ENCODE measurements at regions not wholly inside any gene's neighbourhood (a gene's known extent, or its start where the extent isn't known, plus 50 kb on each side); places are given as distances from the start of the nearest gene placed in this dataset.
A peak's percentile ranks its signal among the peaks of the same experiment; 100 is the strongest.
"Not testable (repeated sequence)": the region's sequence is repeated elsewhere in the genome, so short reads cannot be mapped to it uniquely, and the experiment has no call there.

GRCh38 chr20:30668418-30668817 lies 589.0 kb upstream of the DEFB115 start:
- DNase-seq (ENCODE audit: low spot score); H3K36me3 Mint-ChIP-seq (ENCODE audit: low read depth); H3K4me3 Mint-ChIP-seq; H3K27ac Mint-ChIP-seq; H3K27me3 Mint-ChIP-seq (ENCODE audit: insufficient read depth); intact Hi-C loops (cut with micrococcal nuclease); H3K4me1 Mint-ChIP-seq (ENCODE audit: low read depth); H3K9me3 Mint-ChIP-seq: not testable (repeated sequence)

GRCh38 chr20:30669330-30670029 lies 588.0 kb upstream of the DEFB115 start:
- H3K27me3 Mint-ChIP-seq (ENCODE audit: insufficient read depth); H3K4me1 Mint-ChIP-seq (ENCODE audit: low read depth); H3K4me3 Mint-ChIP-seq; H3K36me3 Mint-ChIP-seq (ENCODE audit: low read depth); H3K9me3 Mint-ChIP-seq; H3K27ac Mint-ChIP-seq; intact Hi-C loops (cut with micrococcal nuclease); DNase-seq (ENCODE audit: low spot score): not testable (repeated sequence)

DNA sequence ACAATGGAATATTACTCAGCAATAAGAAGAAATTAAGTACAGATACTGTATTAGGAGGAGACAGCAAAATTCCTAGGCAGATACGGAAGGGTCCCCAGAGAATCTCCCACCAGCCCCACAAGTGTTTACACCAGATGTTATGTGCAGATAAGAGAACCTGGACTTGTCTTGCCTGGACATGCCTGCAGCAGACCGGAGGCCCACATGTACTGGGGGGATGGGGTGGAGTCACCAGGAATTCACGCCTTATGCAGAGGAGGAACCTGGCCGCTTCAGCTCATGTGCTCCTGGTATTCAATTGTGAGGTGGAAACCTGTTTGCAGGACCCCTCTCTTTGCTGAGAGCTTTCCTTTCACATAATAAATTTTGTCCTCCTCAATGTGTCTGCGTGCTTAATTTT lies 586.3 kb upstream of the DEFB115 start:
- H3K4me3 Mint-ChIP-seq; DNase-seq (ENCODE audit: low spot score); H3K27ac Mint-ChIP-seq; H3K9me3 Mint-ChIP-seq; H3K36me3 Mint-ChIP-seq (ENCODE audit: low read depth); H3K4me1 Mint-ChIP-seq (ENCODE audit: low read depth); intact Hi-C loops (cut with micrococcal nuclease); H3K27me3 Mint-ChIP-seq (ENCODE audit: insufficient read depth): not testable (repeated sequence)

DNA sequence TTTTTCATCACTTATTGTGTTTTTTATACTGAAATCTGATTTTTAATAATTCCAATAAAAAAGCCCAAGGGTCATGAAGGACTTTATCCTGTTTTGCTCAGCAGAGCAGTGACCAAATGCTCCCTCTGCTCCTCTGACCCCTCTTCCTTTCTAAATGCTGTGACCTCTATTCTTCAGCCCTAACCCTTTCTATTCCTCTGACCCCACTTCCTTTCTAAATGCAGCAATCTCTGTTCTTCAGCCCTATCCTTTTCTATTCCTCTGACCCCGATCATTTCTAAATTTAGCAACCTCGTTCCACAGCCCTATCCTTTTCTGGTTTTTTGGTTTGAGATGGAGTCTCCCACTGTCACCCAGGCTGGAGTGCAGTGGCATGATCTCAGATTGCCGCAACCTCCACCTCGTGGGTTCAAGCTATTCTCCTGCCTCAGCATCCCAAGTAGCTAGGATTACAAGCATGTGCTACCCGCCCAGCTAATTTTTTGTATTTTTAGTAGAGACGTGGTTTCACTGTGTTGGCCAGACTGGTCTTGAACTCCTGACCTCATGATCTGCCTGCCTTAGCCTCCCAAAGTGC lies 581.4 kb upstream of the DEFB115 start:
- H3K27me3 Mint-ChIP-seq (ENCODE audit: insufficient read depth); intact Hi-C loops (cut with micrococcal nuclease); H3K4me1 Mint-ChIP-seq (ENCODE audit: low read depth); H3K4me3 Mint-ChIP-seq; H3K9me3 Mint-ChIP-seq; H3K27ac Mint-ChIP-seq; H3K36me3 Mint-ChIP-seq (ENCODE audit: low read depth); DNase-seq (ENCODE audit: low spot score): not testable (repeated sequence)

- not testable (repeated sequence) for H3K4me3 Mint-ChIP-seq
Measured at GRCh38 chr20:30682236-30682635, 575.2 kb upstream of the DEFB115 start.

GRCh38 chr20:30712861-30713260 lies 544.6 kb upstream of the DEFB115 start:
- H3K4me3 Mint-ChIP-seq; H3K27ac Mint-ChIP-seq; H3K4me1 Mint-ChIP-seq (ENCODE audit: low read depth); DNase-seq (ENCODE audit: low spot score); intact Hi-C loops (cut with micrococcal nuclease); H3K36me3 Mint-ChIP-seq (ENCODE audit: low read depth); H3K27me3 Mint-ChIP-seq (ENCODE audit: insufficient read depth); H3K9me3 Mint-ChIP-seq: not testable (repeated sequence)

More at GRCh38 chr20:30682236-30682635, 575.2 kb upstream of the DEFB115 start:
- H3K4me1 Mint-ChIP-seq (ENCODE audit: low read depth); H3K9me3 Mint-ChIP-seq; H3K27ac Mint-ChIP-seq; DNase-seq (ENCODE audit: low spot score); H3K36me3 Mint-ChIP-seq (ENCODE audit: low read depth); intact Hi-C loops (cut with micrococcal nuclease); H3K27me3 Mint-ChIP-seq (ENCODE audit: insufficient read depth): not testable (repeated sequence)

DNA sequence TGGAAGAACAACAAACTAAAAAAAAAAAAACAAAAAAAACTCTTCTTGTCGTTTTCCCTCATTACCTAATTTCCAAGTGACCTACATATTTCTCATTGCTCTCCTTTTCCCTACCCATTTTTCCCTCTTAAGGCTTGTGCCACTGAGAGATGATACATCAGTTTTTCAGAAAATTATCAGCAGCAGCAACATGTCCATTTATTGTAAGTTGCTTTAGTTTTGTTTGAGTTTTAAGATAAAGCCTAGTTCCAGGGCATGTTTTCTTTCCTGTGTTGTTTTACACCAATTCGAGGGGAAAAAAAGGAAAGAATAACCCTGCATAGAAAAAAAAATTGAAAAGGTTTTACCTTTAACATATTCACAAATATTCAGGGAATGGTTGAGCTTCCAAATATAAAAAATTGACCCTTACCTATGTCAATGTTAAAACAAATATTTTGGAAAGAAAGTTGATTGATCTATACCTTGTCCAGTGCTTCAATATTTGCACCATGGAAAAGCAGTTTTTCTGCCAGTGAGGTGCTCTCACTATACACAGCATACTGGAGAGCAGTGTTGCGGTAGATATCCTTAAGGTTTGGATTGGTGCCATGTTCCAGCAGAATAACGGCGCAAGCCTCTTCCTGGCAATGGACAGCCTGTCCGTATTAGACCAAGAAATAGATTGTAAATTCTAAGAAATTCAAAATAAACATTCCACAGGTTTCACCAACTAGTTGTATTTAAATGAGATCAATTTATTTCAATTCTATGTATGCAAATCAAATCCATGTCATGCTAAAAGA lies 537.9 kb upstream of the DEFB115 start:
- not testable (repeated sequence) for H3K4me1 Mint-ChIP-seq (ENCODE audit: low read depth); H3K4me3 Mint-ChIP-seq; H3K27me3 Mint-ChIP-seq (ENCODE audit: insufficient read depth)

DNA sequence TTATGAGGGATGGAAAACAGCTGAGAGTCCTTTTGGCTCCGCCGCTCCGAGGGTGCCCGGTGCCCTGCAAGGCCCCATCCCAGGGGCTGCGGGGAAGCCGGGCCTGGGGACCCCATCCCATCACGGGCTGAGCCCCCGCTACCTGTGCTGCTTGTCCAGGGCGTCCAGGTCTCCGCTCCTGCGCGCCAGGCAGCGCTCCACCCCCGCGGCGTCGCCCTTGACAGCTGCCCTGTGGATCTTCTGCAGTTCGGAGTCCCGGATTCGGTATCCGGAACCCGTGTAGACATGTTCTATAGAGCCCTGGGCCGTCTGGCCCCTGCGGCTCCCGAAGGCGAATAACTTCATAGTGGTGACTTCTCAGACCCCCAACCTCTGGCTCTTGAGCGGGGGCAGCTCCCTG lies 534.0 kb upstream of the DEFB115 start:
- DNase-seq (ENCODE audit: low spot score); H3K36me3 Mint-ChIP-seq (ENCODE audit: low read depth); H3K9me3 Mint-ChIP-seq; H3K4me1 Mint-ChIP-seq (ENCODE audit: low read depth); H3K27me3 Mint-ChIP-seq (ENCODE audit: insufficient read depth); intact Hi-C loops (cut with micrococcal nuclease): not testable (repeated sequence)
- Mint-ChIP-seq H3K27ac (peak overlapping the region; percentile 76), H3K4me3 (peak overlapping the region; percentile 84)

More for the DNA sequence above, 537.9 kb upstream of the DEFB115 start:
- H3K27ac Mint-ChIP-seq; H3K36me3 Mint-ChIP-seq (ENCODE audit: low read depth); H3K9me3 Mint-ChIP-seq; DNase-seq (ENCODE audit: low spot score); intact Hi-C loops (cut with micrococcal nuclease): not testable (repeated sequence)

- intact Hi-C loops (cut with micrococcal nuclease): not testable (repeated sequence)
Measured at GRCh38 chr20:30723934-30724687, 533.4 kb upstream of the DEFB115 start.

GRCh38 chr20:30724688-30725074 lies 532.8 kb upstream of the DEFB115 start:
- intact Hi-C loops (cut with micrococcal nuclease); DNase-seq (ENCODE audit: low spot score); H3K4me3 Mint-ChIP-seq; H3K27ac Mint-ChIP-seq; H3K9me3 Mint-ChIP-seq; H3K4me1 Mint-ChIP-seq (ENCODE audit: low read depth); H3K36me3 Mint-ChIP-seq (ENCODE audit: low read depth); H3K27me3 Mint-ChIP-seq (ENCODE audit: insufficient read depth): not testable (repeated sequence)

More at GRCh38 chr20:30723934-30724687, 533.4 kb upstream of the DEFB115 start:
- not testable (repeated sequence) for H3K36me3 Mint-ChIP-seq (ENCODE audit: low read depth); H3K27me3 Mint-ChIP-seq (ENCODE audit: insufficient read depth); H3K9me3 Mint-ChIP-seq; H3K4me1 Mint-ChIP-seq (ENCODE audit: low read depth)
- peak; percentile 6 for DNase-seq (ENCODE audit: low spot score)
- Mint-ChIP-seq H3K27ac (peak overlapping the region; percentile 76), H3K4me3 (peak overlapping the region; percentile 84)

GRCh38 chr20:30725188-30725587 lies 532.3 kb upstream of the DEFB115 start:
- H3K36me3 Mint-ChIP-seq (ENCODE audit: low read depth); DNase-seq (ENCODE audit: low spot score); H3K27ac Mint-ChIP-seq; H3K27me3 Mint-ChIP-seq (ENCODE audit: insufficient read depth); H3K4me3 Mint-ChIP-seq; H3K4me1 Mint-ChIP-seq (ENCODE audit: low read depth); intact Hi-C loops (cut with micrococcal nuclease); H3K9me3 Mint-ChIP-seq: not testable (repeated sequence)

GRCh38 chr20:30728271-30728885 lies 529.1 kb upstream of the DEFB115 start:
- DNase-seq (ENCODE audit: low spot score); intact Hi-C loops (cut with micrococcal nuclease): not testable (repeated sequence)

More at GRCh38 chr20:30728271-30728885, 529.1 kb upstream of the DEFB115 start:
- H3K4me3 Mint-ChIP-seq; H3K27ac Mint-ChIP-seq; H3K36me3 Mint-ChIP-seq (ENCODE audit: low read depth); H3K4me1 Mint-ChIP-seq (ENCODE audit: low read depth); H3K27me3 Mint-ChIP-seq (ENCODE audit: insufficient read depth): not testable (repeated sequence)
- H3K9me3 Mint-ChIP-seq: peaks cover 19% of the 10 kb centered on the region
